Neural cell (in vitro differentiated cells): ENCODE measurements at regions not wholly inside any gene's neighbourhood (a gene's known extent, or its start where the extent isn't known, plus 50 kb on each side); places are given as distances from the start of the nearest gene placed in this dataset.

ENCODE experiments used
- H2AFZ ChIP-seq: fragments of 200-600, 300-800 bp; sonication (generic), shearing (Covaris generic); 2 replicates; pipeline ENCODE4 v1.6.0; 2014; ENCODE audit warnings: low read depth, mild to moderate bottlenecking, antibody characterized with exemption, low read length, moderate library complexity
- H3F3A ChIP-seq: fragments of 200-600 bp; shearing (Covaris generic); 2 replicates; pipeline ENCODE4 v1.6.1; 2016; ENCODE audit warnings: mild to moderate bottlenecking, moderate library complexity, mixed read lengths, antibody characterized with exemption, low read length; ENCODE audit not compliant: insufficient read depth, poor library complexity, severe bottlenecking
- H3K27ac ChIP-seq: fragments of 200-600, 300-800 bp; sonication (generic), shearing (Covaris generic); 2 replicates; pipeline ENCODE4 v1.5.1; 2014; ENCODE audit warnings: mild to moderate bottlenecking, low read length, moderate library complexity
- H3K27me3 ChIP-seq: fragments of 300-800, 200-600 bp; sonication (generic), shearing (Covaris generic); 2 replicates; pipeline ENCODE4 v1.6.0; 2014; ENCODE audit warnings: mild to moderate bottlenecking, low read depth, low read length, moderate library complexity; ENCODE audit not compliant: insufficient read depth
- H3K36me3 ChIP-seq: fragments of 300-800, 200-600 bp; sonication (generic), shearing (Covaris generic); 2 replicates; pipeline ENCODE4 v1.5.1; 2014; ENCODE audit warnings: mild to moderate bottlenecking, antibody characterized with exemption, low read length, moderate library complexity; ENCODE audit not compliant: insufficient read depth
- H3K4me2 ChIP-seq: fragments of 300-800, 200-600 bp; sonication (generic), shearing (Covaris generic); 2 replicates; pipeline ENCODE4 v1.6.0; 2014; ENCODE audit warnings: mild to moderate bottlenecking, low read length
- H3K4me3 ChIP-seq: fragments of 300-800, 200-600 bp; sonication (generic), shearing (Covaris generic); 2 replicates; pipeline ENCODE4 v1.5.1; 2014; ENCODE audit warnings: mild to moderate bottlenecking, low read length, moderate library complexity
- H3K79me2 ChIP-seq: fragments of 200-600 bp; shearing (Covaris generic); replicated peaks from 2 replicates; pipeline ENCODE4 v1.6.0; 2014; ENCODE audit warnings: mild to moderate bottlenecking, low read length, moderate library complexity; ENCODE audit not compliant: insufficient read depth
- H3K9ac ChIP-seq: fragments of 300-800, 200-600 bp; sonication (generic), shearing (Covaris generic); 2 replicates; pipeline ENCODE4 v1.6.1; 2016; ENCODE audit warnings: mild to moderate bottlenecking, low read length, mixed read lengths
- H3K9me2 ChIP-seq: fragments of 200-600 bp; shearing (Covaris generic); 2 replicates; pipeline ENCODE4 v1.6.1; 2016; ENCODE audit warnings: mild to moderate bottlenecking, low read length, mixed read lengths; ENCODE audit not compliant: insufficient read depth
- H3K9me3 ChIP-seq: fragments of 200-600, 300-800 bp; sonication (generic), shearing (Covaris generic); 2 replicates; pipeline ENCODE4 v1.6.1; 2016; ENCODE audit warnings: mild to moderate bottlenecking, mixed run types, low read length, moderate library complexity, mixed read lengths
- H4K20me1 ChIP-seq: fragments of 200-600 bp; shearing (Covaris generic); 2 replicates; pipeline ENCODE4 v1.6.1; 2016; ENCODE audit warnings: mild to moderate bottlenecking, mixed run types; ENCODE audit not compliant: insufficient read depth
- EP300 ChIP-seq: fragments of 450-650 bp; conservative IDR thresholded peaks from 2 replicates; pipeline ENCODE4 v1.6.1; 2014; ENCODE audit warnings: antibody characterized with exemption, mild to moderate bottlenecking, moderate library complexity; ENCODE audit not compliant: poor library complexity, severe bottlenecking
- EZH2 ChIP-seq: fragments of 200-600, 300-800 bp; shearing (Covaris generic), sonication (generic); IDR thresholded peaks from 2 replicates; pipeline ENCODE4 v1.6.1; 2014; ENCODE audit warnings: antibody characterized with exemption, low read length, borderline replicate concordance, mild to moderate bottlenecking; ENCODE audit not compliant: insufficient read depth, poor library complexity, severe bottlenecking
- MXI1 ChIP-seq: fragments of 450-650 bp; conservative IDR thresholded peaks from 2 replicates; pipeline ENCODE4 v1.6.1; 2014; ENCODE audit warnings: antibody characterized with exemption, mild to moderate bottlenecking; ENCODE audit not compliant: poor library complexity, severe bottlenecking
- POLR2AphosphoS5 ChIP-seq: IDR thresholded peaks from 2 replicates; pipeline ENCODE4 v1.6.1; 2012
- RAD21 ChIP-seq: fragments of 450-650 bp; conservative IDR thresholded peaks from 2 replicates; pipeline ENCODE4 v1.6.1; 2014; ENCODE audit warnings: antibody characterized with exemption, mild to moderate bottlenecking, moderate library complexity
- SMC3 ChIP-seq: fragments of 450-650 bp; conservative IDR thresholded peaks from 2 replicates; pipeline ENCODE4 v1.6.1; 2014; ENCODE audit warnings: antibody characterized with exemption, mild to moderate bottlenecking, moderate library complexity; ENCODE audit not compliant: poor library complexity
- TAF1 ChIP-seq: IDR thresholded peaks from 2 replicates; pipeline ENCODE4 v1.6.1; 2012; ENCODE audit warnings: low read depth
- TF ChIP-seq, protein P1 (sequence below): fragments of 450-650 bp; IDR thresholded peaks from 2 replicates; pipeline ENCODE4 v1.5.1; 2014; ENCODE audit warnings: antibody characterized with exemption, mild to moderate bottlenecking, moderate library complexity; ENCODE audit not compliant: poor library complexity, severe bottlenecking
- TF ChIP-seq, protein P2 (sequence below): IDR thresholded peaks from 2 replicates; pipeline ENCODE4 v1.6.1; 2012; ENCODE audit warnings: borderline replicate concordance

DNA sequence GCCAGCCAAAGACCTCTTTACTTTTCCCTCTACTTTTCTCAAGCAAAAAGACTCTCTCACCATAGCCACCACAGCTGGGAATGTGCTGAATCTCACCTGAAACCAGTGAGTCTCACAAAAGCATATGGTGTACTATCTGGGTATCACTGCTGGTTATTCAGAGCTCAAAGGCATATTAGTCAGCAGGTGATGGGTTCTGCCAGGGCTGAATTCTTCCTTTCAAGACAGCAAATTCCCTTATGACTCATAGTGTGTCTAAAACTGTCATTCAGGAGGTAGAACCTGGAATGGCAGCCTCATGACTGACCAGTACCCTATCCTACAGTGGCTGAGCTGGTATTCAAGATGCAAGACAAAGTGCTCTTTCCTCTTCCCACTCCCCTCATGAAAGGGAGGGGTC is 2859.1 kb downstream of the PCDH9 start:
- no peak overlapping the region for H3K27ac ChIP-seq
- no peaks in the 10 kb centered on the region for H3K27me3 ChIP-seq
- H3K4me3 ChIP-seq = no peak overlapping the region
- H3K36me3 ChIP-seq = no peaks in the 10 kb centered on the region
- H3K9me2 ChIP-seq = no peaks in the 10 kb centered on the region
- TF ChIP-seq SMC3 = no peak
- TF ChIP-seq EZH2 = no peak
- TF ChIP-seq MXI1 = no peak
- TF ChIP-seq TAF1 = no peak
- TF ChIP-seq, protein P1, sequence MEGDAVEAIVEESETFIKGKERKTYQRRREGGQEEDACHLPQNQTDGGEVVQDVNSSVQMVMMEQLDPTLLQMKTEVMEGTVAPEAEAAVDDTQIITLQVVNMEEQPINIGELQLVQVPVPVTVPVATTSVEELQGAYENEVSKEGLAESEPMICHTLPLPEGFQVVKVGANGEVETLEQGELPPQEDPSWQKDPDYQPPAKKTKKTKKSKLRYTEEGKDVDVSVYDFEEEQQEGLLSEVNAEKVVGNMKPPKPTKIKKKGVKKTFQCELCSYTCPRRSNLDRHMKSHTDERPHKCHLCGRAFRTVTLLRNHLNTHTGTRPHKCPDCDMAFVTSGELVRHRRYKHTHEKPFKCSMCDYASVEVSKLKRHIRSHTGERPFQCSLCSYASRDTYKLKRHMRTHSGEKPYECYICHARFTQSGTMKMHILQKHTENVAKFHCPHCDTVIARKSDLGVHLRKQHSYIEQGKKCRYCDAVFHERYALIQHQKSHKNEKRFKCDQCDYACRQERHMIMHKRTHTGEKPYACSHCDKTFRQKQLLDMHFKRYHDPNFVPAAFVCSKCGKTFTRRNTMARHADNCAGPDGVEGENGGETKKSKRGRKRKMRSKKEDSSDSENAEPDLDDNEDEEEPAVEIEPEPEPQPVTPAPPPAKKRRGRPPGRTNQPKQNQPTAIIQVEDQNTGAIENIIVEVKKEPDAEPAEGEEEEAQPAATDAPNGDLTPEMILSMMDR = no peak
- TF ChIP-seq EP300 = no peak
- no peak for TF ChIP-seq POLR2AphosphoS5
- no peak for TF ChIP-seq RAD21
- TF ChIP-seq, protein P2, sequence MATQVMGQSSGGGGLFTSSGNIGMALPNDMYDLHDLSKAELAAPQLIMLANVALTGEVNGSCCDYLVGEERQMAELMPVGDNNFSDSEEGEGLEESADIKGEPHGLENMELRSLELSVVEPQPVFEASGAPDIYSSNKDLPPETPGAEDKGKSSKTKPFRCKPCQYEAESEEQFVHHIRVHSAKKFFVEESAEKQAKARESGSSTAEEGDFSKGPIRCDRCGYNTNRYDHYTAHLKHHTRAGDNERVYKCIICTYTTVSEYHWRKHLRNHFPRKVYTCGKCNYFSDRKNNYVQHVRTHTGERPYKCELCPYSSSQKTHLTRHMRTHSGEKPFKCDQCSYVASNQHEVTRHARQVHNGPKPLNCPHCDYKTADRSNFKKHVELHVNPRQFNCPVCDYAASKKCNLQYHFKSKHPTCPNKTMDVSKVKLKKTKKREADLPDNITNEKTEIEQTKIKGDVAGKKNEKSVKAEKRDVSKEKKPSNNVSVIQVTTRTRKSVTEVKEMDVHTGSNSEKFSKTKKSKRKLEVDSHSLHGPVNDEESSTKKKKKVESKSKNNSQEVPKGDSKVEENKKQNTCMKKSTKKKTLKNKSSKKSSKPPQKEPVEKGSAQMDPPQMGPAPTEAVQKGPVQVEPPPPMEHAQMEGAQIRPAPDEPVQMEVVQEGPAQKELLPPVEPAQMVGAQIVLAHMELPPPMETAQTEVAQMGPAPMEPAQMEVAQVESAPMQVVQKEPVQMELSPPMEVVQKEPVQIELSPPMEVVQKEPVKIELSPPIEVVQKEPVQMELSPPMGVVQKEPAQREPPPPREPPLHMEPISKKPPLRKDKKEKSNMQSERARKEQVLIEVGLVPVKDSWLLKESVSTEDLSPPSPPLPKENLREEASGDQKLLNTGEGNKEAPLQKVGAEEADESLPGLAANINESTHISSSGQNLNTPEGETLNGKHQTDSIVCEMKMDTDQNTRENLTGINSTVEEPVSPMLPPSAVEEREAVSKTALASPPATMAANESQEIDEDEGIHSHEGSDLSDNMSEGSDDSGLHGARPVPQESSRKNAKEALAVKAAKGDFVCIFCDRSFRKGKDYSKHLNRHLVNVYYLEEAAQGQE = no peak
- H4K20me1 ChIP-seq = no peaks in the 10 kb centered on the region
- no peak overlapping the region for H3K4me2 ChIP-seq
- no peak overlapping the region for H3K9ac ChIP-seq
- no peak overlapping the region for H2AFZ ChIP-seq
- H3K9me3 ChIP-seq = no peaks in the 10 kb centered on the region
- H3F3A ChIP-seq = no peaks in the 10 kb centered on the region
- H3K79me2 ChIP-seq = no peaks in the 10 kb centered on the region

DNA sequence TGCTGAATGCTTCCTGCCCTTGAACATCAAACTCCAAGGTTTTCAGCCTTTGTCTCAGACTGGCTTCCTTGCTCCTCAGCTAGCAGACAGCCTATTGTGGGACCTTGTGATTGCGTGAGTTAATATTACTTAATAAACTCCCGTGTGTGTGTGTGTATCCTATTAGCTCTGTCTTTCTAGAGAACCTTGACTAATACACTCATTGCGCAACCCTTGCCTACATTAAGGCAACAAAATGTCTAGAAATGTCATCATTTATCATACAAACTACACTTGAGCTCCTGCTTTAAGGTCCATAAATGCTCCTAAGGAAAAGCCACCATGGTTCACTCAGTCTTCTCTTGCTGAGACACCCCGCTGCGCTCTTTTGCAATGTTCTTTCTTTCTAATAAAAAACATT is 2861.0 kb downstream of the PCDH9 start:
- no peaks in the 10 kb centered on the region for H3K27me3 ChIP-seq
- H3K79me2 ChIP-seq = no peaks in the 10 kb centered on the region
- H3K4me2 ChIP-seq = no peak overlapping the region
- no peaks in the 10 kb centered on the region for H3F3A ChIP-seq
- no peak overlapping the region for H3K27ac ChIP-seq
- H3K4me3 ChIP-seq = no peak overlapping the region
- TF ChIP-seq SMC3 (no peak), POLR2AphosphoS5 (no peak), TAF1 (no peak), EZH2 (no peak), RAD21 (no peak), EP300 (no peak), MXI1 (no peak)
- TF ChIP-seq, protein P2 = no peak
- TF ChIP-seq, protein P1 = no peak
- no peak overlapping the region for H3K9ac ChIP-seq
- H4K20me1 ChIP-seq = no peaks in the 10 kb centered on the region
- no peaks in the 10 kb centered on the region for H3K9me3 ChIP-seq
- no peak overlapping the region for H2AFZ ChIP-seq
- H3K36me3 ChIP-seq = no peaks in the 10 kb centered on the region
- no peaks in the 10 kb centered on the region for H3K9me2 ChIP-seq
